ENCODE measurements at regions not wholly inside any gene's neighbourhood (a gene's known extent, or its start where the extent isn't known, plus 50 kb on each side); places are given as distances from the start of the nearest gene placed in this dataset.

DNA sequence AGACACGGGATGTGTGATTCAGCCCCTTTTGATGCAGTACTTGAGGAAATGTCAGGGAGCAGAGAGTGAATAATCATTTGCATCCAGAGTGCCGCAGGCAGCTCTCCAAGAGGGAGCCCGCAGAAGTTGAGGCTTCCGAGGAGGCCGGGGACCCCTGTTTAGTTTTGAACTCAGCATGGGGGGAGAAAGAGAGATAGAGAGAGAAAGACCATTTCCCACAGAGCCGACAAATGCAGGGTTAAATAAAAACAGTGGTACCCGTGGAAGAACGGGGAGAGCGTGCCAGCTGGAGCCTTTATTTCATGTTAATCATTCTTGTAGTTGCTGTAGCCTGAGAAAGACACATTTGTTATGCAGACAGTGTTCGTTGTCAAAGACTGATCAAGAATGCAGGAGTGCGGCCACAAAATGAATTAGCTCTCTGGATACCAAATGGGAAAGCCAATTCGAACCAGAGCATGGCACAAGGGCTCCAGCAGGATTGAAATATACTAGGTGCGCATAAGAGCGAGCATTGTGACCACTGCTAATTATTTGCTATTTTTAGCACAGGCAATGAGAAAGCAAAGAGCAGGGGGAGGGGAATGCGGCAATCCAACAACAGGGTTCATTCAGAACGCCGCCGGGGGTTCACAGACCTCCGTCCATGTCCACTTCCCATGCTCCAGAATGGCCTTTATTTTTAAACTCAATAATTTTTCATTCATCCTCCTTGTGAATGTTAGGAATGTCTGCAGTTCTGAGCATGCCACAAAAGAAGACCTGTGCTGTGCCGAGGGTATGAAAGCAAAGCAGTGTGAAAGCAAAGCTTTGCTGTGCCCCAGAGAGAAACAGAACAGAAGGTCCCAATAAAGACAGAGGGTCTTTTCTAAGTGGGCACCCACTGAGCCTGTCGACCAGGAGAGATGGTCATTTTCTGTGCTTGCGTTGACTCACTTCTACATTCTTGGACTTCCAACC lies 243.9 kb upstream of the VCX3A start:
- intact Hi-C loops (cut with DNase I), result no loop called here
- 28 to 34% (median 30%) methylated on average over 20 to 22 of the region's 22 CpGs for WGBS, 4 donors
- Histone ChIP-seq H3K27me3 (no peaks in the 10 kb centered on the region), H3K36me3 (replicated peaks in 1 of 2) (no peaks in the 10 kb centered on the region), H3K27ac (no peak overlapping the region), H3K4me3 (no peak overlapping the region), H3K9me3 (replicated peaks in 1 of 3) (no peaks in the 10 kb centered on the region), H3K4me1 (replicated peaks in 1 of 2) (no peaks in the 10 kb centered on the region)
- TF ChIP-seq, protein P1, sequence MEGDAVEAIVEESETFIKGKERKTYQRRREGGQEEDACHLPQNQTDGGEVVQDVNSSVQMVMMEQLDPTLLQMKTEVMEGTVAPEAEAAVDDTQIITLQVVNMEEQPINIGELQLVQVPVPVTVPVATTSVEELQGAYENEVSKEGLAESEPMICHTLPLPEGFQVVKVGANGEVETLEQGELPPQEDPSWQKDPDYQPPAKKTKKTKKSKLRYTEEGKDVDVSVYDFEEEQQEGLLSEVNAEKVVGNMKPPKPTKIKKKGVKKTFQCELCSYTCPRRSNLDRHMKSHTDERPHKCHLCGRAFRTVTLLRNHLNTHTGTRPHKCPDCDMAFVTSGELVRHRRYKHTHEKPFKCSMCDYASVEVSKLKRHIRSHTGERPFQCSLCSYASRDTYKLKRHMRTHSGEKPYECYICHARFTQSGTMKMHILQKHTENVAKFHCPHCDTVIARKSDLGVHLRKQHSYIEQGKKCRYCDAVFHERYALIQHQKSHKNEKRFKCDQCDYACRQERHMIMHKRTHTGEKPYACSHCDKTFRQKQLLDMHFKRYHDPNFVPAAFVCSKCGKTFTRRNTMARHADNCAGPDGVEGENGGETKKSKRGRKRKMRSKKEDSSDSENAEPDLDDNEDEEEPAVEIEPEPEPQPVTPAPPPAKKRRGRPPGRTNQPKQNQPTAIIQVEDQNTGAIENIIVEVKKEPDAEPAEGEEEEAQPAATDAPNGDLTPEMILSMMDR (IDR thresholded peaks at IDR 0.05), result no peak
- no peak for TF ChIP-seq POLR2A (IDR thresholded peaks at IDR 0.05)
- DNase-seq, result no peak

DNA sequence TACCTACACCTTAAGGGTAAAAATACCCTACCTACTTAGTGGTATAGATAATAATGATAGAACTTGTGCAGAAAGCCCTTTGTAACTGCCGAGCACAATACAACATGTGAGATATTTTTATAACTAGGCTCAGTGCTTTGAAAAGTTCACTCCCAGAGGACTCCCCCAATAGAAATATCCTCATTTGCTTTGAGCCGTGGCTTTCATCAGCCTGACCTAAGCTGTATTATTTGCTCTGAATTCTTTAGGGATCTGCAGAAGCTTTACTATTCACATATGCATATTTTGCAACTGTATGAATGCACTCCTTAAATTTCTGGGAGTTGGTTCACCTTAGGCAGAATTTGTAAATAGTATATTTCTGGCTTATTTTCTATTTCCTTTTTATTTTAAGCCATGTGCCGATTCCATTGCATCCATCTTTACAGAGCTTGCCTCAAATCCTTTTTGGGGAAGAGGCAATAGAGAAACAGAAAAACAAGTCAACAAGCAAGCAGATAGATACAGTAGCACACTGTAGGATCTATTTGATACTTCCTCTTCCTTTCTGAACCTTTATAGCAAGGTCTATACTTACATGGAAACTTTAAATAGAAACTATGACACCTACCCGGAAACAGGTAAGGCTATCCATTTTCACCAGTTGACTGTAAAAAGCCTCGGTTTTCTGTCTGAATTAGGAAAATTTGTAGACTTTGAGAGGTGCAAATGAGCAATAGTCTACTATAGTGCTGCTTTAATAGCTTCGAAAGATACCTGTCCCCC lies 242.5 kb upstream of the VCX3A start:
- TF ChIP-seq, protein P1 (IDR thresholded peaks at IDR 0.05), result no peak
- TF ChIP-seq POLR2A (IDR thresholded peaks at IDR 0.05), result no peak
- no peaks in the 10 kb centered on the region for H3K9me3 ChIP-seq (replicated peaks in 1 of 3)
- H3K4me1 ChIP-seq (replicated peaks in 1 of 2), result no peaks in the 10 kb centered on the region
- WGBS, 4 donors, result 72 to 83% (median 82%) methylated on average over 5 to 6 of the region's 6 CpGs
- no peaks in the 10 kb centered on the region for H3K36me3 ChIP-seq (replicated peaks in 1 of 2)
- H3K27me3 ChIP-seq, result no peaks in the 10 kb centered on the region
- H3K27ac ChIP-seq, result no peak overlapping the region
- intact Hi-C loops (cut with DNase I), result no loop called here
- no peak for DNase-seq
- no peak overlapping the region for H3K4me3 ChIP-seq

DNA sequence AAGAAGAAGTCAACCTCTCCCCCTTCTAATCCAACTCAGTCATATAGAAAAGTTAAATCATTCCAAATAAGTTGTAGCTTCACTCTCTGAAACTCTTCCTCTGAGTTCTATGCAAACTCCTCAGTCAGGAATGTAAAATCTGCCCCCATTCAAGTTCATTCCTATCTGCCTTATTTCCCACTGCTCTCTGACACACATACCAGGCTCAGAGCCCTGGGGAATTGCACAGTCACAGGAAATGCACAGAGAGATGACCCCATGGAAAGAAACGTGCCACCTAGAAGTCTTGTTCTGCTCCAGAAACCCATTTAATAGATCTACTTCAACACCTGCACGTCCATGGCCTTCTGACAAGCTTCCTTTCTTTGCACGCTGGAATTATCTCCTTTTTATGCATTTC lies 236.0 kb upstream of the VCX3A start:
- 60 to 70% (median 62%) methylated on average over 3 of the region's 3 CpGs for WGBS, 4 donors
- H3K27me3 ChIP-seq, result no peaks in the 10 kb centered on the region

DNA sequence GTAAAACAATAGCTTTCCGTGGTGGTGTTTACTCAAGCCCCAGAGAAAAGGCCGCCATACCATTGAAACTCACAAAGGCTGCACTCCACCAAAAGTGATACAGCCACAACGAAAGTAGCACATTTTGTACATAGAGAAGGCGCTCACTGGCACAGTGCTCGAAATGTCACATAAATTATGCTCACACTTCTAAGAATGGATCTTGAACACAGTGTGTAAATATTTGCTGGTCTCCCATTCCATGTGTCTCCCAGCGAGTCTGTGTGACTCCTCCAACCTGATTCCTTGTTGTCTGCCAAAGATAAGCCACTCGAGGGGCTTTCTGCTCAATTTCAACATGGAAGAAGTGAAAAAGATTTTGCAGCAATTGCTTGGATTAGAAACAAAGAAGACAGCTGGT lies 234.0 kb upstream of the VCX3A start:
- DNase-seq, result no peak
- H3K9me3 ChIP-seq (replicated peaks in 1 of 3), result peaks cover 0 to 4% (median 0%) of the 10 kb centered on the region in 3 donors
- 56 to 58% (median 57%) methylated on average over 7 of the region's 7 CpGs for WGBS, 4 donors
- intact Hi-C loops (cut with DNase I), result no loop called here
- TF ChIP-seq, protein P1 (IDR thresholded peaks at IDR 0.05), result no peak
- TF ChIP-seq POLR2A (IDR thresholded peaks at IDR 0.05), result no peak
- H3K4me3 ChIP-seq, result no peak overlapping the region
- no peaks in the 10 kb centered on the region for H3K4me1 ChIP-seq (replicated peaks in 1 of 2)
- no peaks in the 10 kb centered on the region for H3K27me3 ChIP-seq
- H3K27ac ChIP-seq, result no peak overlapping the region
- no peaks in the 10 kb centered on the region for H3K36me3 ChIP-seq (replicated peaks in 1 of 2)

More for the DNA sequence above, 236.0 kb upstream of the VCX3A start:
- H3K9me3 ChIP-seq (replicated peaks in 1 of 3), result no peaks in the 10 kb centered on the region
- no peaks in the 10 kb centered on the region for H3K36me3 ChIP-seq (replicated peaks in 1 of 2)
- H3K4me1 ChIP-seq (replicated peaks in 1 of 2), result no peaks in the 10 kb centered on the region
- intact Hi-C loops (cut with DNase I), result no loop called here
- H3K4me3 ChIP-seq, result no peak overlapping the region
- TF ChIP-seq POLR2A (IDR thresholded peaks at IDR 0.05), result no peak
- TF ChIP-seq, protein P1 (IDR thresholded peaks at IDR 0.05), result no peak
- no peak overlapping the region for H3K27ac ChIP-seq
- no peak for DNase-seq

Measured in adrenal gland (tissue), 9 donors.